UCSD-AML1 (cell line): ENCODE measurements at regions not wholly inside any gene's neighbourhood (a gene's known extent, or its start where the extent isn't known, plus 50 kb on each side); places are given as distances from the start of the nearest gene placed in this dataset.

ENCODE experiments used
- DNase-seq: peaks from one replicate; lab custom pipeline; 2025; ENCODE audit not compliant: unreplicated experiment; lab: John Stamatoyannopoulos, UW

DNA sequence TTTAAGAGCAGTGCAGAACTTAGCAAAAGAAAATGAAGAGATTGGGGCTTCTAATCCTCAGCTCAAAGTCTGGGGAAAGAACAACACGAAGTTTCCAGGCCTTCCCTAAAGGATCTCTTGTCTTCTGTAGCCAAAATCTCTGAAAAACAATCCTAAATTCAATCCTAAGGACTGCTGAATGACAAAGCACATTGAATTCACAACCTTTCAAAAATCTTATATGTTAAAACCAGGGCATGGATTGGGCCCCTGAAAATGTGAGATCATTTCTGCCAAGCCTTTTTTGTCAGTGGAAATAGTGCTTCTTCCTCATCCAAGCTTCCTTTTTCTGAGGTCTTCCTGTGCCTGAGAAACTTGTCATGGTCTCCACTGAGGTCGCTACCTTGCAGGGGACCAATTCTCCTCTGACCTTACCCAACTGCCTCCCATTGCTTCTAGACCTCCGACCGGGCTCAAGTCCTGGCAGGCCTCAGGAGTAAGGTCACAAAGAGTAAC lies 126.2 kb upstream of the ARID1B start:
- DNase-seq, result no peak

DNA sequence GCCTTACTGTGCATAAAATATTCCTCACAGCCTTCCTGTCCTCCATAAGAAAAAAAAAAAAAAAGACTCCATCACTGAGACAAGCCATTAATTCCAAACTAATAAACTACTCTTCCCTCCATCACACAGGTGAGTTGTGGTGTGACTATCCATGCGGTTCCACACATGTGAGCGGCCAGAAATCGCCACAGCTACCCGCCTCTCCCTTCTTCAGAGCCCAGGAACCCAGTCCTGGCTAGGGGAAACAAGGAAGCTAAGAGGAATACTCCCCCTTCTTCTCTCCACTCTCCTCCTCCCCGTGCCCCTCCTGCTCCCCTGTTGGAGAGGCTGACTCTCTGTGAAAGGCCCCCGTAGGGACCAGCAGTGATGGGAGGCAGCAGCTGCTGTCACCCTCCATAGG lies 128.6 kb upstream of the ARID1B start:
- DNase-seq, result no peak

DNA sequence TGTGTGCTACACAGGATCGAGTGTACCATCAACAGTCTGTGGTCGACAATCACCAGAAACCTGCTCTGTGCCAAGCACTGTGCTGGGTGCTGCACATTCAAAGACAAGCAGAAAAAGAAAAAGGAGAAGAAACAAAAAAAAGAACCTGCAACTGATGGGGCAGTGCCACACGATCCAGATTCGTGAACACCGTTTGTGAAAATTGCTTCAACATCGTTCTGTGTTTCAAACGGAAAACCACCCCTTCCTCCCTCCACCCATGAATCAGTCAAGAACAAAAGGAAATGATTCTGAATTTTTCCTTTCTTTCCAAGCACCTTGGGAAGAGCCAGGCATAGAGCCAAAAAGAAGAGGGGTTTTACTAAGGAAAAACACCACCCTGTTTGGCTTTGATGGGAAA lies 129.2 kb upstream of the ARID1B start:
- no peak for DNase-seq

DNA sequence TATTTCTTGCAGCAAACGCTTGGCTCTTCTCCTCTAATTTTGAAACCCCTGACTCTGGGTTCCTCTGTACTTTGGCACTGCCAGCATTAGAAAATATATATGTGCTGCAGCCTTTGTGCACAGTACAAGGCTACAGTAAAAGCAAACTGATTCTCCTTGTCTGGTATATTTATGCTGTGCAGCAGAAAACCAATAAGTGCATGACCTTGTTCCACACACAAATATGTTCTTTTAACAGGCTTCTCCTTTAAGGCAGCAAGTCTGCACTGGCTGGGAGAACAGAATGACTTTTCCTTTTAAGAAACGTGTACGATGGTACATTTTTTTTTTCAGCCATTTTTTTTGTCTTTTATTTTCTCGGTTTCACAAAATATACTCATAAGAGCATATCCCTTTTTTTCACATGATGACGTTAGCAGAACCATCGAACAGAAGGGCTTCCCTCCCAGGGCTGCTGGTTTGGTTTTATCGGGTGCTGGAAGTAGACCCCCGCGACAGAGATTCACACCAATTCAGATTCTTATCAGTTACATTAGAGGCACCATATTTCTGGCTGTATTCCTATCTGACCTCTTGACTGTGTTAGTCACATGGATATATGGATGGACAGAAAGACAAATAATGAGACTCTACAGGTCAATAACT lies 129.9 kb upstream of the ARID1B start:
- no peak for DNase-seq

DNA sequence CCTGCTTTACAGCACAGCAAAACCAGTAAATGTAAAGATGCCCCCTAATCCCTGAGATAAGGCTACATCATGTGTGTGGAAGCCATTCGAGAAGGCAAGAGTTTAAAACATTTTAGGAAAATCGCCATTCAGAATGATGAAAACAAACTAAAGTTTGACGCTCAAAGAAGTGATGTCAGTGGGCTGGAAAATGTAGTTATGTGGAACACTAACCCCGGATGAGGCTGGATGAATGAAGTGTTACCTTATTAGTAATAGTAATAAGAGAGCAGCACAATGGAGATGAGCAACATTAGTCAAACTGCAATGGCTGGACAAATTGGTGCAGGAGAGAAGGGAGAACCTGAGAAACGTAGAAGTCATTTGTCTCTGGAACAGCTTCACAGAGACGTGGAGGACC lies 130.7 kb upstream of the ARID1B start:
- no peak for DNase-seq

DNA sequence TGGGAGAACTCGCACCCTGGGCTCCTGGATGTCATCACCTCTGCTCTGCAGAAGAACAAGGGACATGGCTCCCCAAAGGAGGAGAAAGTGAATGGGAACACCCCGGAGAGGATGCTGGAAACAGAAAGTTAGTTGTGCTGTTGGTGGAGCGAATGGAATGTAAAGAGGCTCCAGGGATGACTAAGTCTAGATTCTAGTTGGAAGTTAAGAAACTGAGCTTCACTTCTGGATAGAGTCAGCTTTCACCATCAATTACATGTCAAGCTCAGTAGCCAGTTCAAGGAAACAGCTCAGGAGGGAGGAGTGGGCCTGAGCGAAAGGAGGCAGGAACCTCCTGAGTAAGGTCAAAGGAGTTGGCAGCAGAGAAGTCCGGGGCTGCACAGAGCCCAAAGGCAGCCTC lies 132.1 kb upstream of the ARID1B start:
- DNase-seq, result no peak

DNA sequence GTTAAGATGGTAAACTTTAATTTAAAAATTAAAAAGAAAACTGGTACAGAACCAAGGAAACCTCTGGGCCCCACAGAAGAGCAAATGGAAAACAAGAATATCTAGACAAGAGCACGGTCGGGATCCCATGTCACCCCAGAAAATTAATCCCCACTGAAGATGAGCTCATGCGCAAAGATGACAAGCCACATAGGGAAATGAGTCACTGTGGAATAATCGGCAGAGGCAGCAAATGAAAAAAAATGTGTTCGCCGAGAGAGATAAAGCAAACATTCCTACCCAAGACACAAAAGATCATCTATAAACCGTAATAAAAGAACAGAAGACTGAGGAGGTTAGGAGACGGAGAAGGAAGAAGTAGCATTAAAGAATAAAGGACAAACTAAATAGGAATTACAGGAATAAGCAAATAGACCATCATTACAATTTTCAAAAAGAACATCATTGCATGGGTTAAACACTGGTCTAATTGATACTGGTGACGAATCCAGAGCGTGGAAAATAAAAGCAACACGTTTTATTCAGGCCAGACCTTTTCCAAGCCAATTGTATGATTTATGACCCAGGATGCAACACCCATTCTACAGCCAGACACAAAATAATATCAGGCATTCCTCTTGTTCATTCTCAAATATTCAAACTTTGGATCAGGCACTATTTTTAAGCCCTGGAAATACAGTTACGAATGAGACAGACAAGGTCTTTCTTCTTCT lies 138.0 kb upstream of the ARID1B start:
- no peak for DNase-seq

DNA sequence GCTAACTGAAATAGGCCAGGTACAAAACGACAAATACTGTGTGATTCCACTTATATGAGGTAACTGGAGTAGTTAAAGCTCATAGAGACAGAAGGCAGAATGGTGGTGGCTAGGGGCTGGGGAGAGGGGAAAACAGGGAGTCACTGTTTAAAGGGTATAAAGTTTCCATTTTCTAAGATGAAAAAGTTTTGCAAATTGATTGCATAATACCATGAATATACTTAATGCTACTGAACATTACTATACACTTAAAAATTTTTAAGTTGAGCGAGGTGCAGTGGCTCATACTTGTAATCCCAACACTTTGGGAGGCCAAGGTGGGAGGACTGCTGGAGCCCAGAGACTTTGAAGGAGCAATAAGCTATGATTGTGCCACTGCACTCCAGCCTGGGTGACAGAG lies 138.6 kb upstream of the ARID1B start:
- DNase-seq, result no peak

DNA sequence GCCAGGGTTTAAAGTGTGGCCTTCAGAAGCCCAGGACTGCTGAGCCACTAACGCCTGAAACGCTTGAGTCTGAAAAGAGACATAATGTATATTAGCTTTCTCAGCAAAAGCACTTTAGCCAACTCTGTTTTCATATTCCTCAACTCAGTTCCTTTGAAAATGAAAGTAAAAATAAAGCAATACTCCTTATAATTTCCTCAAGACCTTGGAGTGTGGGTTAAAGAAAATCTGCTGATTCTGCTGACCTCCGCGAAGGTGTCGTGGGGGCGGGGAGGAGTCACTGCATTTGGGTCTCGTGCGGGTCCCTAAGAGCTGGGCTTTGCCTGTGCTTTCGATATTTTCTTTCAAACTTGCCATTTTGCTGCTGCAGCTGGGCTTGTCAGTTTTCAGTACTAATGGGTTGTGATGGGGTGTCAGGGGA lies 142.2 kb upstream of the ARID1B start:
- DNase-seq, result no peak

DNA sequence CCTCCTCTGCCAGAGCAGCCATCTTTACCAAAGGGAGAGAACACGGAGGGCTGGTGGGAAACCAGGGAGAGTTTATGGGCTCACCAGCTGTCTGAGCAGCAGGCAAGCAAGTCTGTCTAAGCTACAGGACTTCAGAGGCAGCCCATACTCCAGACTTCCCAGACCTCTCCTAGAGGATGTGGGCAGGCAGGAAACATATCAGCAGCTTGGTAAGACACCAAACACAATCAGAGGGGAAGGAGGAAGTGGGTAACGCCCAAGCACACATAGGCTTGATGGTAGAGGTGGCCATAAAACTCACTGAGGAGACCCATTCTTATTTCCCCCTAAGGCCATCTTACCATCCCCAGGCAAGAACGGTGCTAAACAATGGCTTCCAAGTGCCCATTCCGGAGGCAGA lies 143.1 kb upstream of the ARID1B start:
- no peak for DNase-seq

DNA sequence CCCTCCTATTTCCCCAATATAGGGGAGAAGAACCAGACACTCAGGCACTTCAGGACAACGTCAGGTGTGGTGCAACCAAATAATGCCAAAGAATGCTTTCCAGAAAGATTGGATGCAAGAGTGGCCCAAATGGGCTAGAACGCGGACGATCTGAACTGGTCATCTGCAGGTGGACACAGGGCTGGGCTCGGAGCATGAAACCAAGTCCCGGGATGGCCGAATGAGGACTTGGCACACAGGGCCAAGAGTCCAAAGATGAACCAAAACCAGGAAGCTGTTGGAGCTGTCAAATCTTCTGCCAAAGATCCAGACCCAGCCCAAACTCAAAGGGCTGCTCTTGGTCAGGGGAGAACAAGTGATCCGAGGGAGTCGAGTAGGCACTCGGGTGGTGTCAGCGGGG lies 143.9 kb upstream of the ARID1B start:
- no peak for DNase-seq

DNA sequence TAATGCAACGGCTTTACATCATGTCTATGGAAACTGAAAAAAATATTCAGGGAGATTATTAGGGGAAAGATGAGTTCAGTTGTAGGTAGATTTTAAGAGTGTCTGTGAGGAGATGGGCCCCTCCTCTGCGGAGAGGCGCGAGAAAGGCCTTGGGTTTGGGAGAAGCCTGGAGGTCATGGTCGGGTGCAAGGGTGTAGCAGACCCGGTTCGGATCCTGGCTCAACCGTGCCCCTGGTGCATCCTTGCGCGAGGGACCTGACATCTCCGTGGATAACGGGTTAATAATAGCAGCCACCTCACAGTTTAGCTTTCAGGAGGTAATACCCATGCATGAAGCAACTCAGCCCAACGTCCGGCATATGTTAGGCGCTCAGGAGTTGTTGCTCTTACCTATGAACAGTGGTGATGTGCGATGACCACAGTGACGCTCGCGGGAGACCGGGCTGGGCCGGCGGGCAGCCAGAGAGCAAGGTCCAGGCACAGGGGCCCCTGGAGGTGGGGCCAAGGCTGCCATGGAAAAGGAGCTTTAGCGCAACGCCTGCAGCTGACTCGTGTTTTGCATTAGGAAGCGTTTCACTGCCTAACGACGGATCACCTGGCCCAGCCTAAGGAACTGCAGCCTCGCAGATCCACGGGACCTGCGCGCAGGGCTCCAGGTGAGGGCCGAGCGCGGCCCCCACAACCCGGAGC lies 146.4 kb upstream of the ARID1B start:
- no peak for DNase-seq

DNA sequence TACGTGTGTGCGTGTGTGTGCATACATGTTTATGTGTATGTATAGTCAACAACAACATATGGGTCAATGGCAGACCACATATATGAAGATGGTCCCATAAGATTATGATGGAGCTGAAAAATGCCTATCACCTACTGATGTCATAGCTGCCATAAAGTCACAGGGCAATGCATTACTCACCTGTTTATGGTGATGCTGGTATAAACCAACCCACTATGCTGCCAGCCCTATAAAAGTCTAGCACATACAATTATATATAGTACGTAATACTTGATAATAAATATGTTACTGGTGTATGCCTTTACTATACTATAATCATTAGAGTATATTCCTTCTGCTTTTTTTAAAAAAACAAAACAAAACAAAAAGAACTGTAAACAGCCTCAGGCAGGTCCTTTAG lies 148.4 kb upstream of the ARID1B start:
- DNase-seq, result no peak

DNA sequence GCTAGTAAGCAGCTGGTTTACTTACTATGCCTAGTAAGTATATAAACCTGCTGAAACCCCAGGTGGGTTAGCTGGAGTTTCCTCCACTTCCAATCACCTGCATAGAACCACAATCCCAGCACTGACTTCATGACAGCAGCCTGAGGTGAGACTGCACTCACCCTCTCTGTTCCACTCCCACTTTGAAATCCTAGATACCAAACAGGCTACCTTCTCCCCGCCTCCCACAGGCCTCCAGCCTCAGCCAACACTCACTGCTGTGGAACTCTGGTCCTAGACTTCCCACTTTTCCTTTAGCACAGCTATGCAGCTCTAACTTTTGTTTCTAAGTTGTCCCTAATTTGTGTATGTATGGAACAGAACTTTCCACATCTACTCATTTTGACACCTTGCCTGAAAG lies 149.7 kb upstream of the ARID1B start:
- DNase-seq, result no peak

DNA sequence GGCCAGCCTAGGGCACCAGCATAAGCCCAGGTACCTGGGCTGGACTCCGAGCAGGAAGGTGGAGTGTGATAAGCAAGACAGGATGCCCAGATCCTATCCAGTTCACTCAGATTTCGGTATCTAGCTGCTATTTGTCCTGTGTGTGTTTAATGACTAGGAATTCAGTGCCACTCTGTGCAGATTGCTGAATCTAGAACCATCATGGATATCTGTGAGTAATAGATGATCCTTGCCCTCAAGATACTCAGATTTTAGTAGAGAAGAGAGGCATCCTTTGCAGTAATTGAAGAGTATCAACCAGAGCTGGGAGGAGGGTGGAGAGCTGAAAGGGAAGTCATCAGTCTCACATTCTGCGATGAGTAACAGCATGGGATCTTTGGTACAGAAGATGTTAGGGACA lies 155.0 kb upstream of the ARID1B start:
- DNase-seq, result no peak

DNA sequence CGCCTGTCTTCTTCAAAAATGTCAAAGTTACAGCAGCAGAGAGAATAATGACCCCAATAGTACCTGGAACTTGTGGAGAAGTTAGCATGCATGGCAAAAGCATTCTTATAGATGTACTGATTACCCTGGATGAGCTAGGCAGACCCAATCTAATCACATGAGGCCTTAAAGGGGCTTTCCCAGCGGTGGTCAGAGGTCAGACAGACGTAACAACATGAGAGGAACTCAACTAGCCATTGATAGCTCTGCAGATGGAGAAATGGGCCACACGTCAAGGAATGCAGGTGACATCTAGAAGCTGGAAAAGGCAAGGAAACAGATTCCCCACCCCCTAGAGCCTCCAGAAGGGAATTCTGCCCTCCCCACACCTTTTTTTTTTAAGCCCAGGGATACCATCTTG lies 156.8 kb upstream of the ARID1B start:
- no peak for DNase-seq

DNA sequence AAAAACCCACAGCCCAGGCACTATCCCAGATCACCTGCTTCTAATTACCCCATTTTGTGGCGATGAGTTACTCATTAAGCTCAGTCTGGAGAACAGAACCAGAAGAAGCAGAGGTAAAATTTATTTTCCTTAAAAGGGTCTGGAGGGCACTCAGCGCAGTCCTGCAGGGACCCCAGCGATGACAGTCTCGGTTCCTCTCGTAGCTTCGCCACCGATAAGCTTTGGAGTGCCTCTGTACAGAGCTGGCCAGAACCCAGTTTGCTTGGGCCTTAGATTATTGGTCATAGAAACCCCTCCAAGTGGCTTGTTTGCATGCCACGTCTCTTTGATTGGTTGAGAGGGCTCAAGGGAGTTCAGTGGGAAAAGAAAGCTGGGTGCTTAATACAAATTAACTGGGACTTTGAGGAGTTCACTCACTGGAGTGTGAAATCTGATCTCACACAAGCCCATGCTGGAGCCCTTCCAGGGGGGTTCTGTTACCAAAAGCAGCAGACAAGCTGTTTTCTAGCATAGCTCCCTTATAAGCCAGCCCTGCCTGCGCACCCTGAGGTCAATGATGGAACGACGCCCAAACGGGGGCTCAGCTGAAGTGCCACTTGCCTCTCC lies 158.5 kb upstream of the ARID1B start:
- DNase-seq, result no peak

DNA sequence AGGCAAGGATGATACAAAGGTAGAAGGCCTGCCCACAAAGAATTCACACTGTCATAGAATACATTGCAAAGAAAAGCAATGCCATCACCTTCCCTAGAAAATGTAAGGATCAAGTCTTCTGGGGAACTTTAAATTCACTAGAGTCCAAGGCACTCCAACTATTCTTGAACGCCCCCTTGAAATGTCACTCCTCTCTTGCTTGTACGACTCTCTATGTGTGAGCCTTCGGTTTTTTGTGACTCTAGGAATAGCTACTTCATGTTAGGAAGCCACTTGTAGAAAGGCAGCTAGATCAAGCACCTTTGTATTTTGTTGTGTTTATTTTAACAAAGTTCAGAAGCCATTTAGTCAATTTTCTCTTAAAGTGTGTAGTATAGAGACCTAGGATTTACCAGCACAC lies 159.2 kb upstream of the ARID1B start:
- DNase-seq, result no peak

DNA sequence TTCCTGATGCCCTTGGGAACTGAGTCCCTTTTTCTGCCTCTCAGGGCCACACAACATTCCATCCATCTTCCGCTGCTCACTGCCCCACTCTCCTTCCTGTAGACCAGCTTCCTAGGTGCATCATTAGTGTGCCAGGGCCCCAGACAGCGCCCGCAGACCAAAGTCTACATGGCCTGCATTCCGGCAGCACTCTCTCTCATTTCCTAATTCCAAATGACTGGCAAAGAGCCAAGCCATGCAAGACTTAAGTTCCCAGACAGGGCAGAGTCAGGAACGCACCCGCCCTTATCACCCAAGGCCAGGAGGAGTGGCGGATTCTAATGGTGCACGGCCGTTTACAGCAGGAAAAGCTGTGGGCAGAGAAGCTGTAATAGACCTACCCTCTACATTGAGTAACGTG lies 159.8 kb upstream of the ARID1B start:
- DNase-seq, result peak; percentile 18

DNA sequence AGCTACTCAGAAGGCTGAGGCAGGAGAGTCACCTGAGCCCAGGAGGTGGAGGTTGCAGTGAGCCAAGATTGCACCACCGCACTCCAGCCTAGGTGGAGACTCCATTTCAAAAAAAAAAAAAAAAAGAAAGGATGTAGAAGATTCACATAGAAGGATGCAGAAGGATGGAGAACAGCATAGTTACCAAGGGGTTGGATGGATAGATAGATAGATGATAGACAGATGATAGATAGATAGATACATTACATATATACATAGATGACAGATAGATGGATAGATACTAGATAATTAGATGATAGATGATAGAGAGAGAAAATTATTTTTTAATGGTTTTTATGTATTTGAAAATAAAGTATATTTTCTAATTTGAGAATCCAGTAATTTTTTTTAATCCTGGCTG lies 160.7 kb upstream of the ARID1B start:
- DNase-seq, result no peak

DNA sequence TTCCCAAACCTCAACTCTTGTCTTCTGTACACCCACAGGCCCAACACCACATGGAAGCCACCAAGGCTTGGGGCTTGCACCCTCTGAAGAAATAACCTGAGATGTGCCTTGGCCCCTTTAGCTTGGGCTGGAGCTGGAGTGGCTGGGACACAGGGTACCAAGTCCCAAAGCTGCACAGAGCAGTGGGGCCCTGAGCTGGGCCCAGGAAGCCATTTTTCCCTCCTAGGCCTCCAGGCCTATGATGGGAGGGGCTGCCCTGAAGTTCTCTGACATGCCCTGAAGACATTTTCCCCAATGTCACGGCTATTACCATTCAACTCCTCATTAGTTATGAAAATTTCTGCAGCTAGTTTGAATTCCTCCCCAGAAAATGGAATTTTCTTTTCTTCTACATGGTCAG lies 163.2 kb upstream of the ARID1B start:
- DNase-seq, result no peak

DNA sequence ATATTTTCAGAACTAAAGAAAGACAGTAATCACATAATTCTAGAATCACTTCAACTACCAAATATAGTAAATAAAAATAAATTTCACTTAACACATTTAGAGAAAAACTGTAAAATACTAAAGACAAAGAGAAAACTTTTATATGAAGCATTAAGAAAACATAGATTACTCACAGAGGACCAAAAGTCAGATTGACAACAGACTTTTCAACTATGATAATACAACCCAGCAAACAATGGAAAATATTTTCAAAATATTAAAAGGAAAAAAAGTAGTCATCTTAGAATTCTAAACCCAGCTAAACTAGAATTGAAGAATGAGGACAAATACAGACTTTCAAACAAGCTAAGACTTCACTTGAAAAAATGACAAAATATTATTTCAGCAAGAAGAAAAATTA lies 164.8 kb upstream of the ARID1B start:
- no peak for DNase-seq
